OCI-LY7 (cell line): ENCODE measurements at regions not wholly inside any gene's neighbourhood (a gene's known extent, or its start where the extent isn't known, plus 50 kb on each side); places are given as distances from the start of the nearest gene placed in this dataset.

Source experiments
- BruUV-seq: library from RNA; stranded (reverse); fragments of 400-500 nt; replicated peaks from 2 replicates; lab custom pipeline; 2021; lab: Mats Ljungman, UMichigan
- CTCF ChIA-PET: fragments of 300-600 bp; sonication (Branson Sonifier 250); formaldehyde crosslinking; loops from one replicate; lab custom pipeline; 2022; ENCODE audit warnings: antibody characterized with exemption; ENCODE audit not compliant: unreplicated experiment; lab: Charles Lee
- POLR2A ChIA-PET: fragments of 300-600 bp; sonication (Branson Sonifier 250); formaldehyde crosslinking; loops from one replicate; lab custom pipeline; 2022; ENCODE audit warnings: antibody characterized with exemption; lab: Charles Lee
- DNase-seq: peaks from one replicate; pipeline ENCODE4 v3.0.0-alpha.2; 2015; ENCODE audit warnings: low spot score
- H2AFZ ChIP-seq: fragments of 200-600 bp; sonication (generic), shearing (Covaris generic); 2 replicates; pipeline ENCODE4 v1.6.1; 2014; ENCODE audit warnings: mild to moderate bottlenecking, antibody characterized with exemption, low read length, moderate library complexity
- H3K27ac ChIP-seq: fragments of 200-600 bp; sonication (generic); 2 replicates; pipeline ENCODE4 v1.5.1; 2014; ENCODE audit warnings: mixed run types, low read depth, mild to moderate bottlenecking, moderate library complexity, low read length, inconsistent platforms; ENCODE audit not compliant: poor library complexity, severe bottlenecking
- H3K36me3 ChIP-seq: fragments of 200-600 bp; sonication (generic); 2 replicates; pipeline ENCODE4 v1.6.1; 2014; ENCODE audit warnings: mild to moderate bottlenecking, antibody characterized with exemption, low read length, moderate library complexity, mixed read lengths; ENCODE audit not compliant: insufficient read depth
- H3K4me1 ChIP-seq: fragments of 200-600 bp; sonication (generic); 2 replicates; pipeline ENCODE4 v1.5.1; 2014; ENCODE audit warnings: mild to moderate bottlenecking, low read length; ENCODE audit not compliant: insufficient read depth, poor library complexity, severe bottlenecking
- H3K4me2 ChIP-seq: fragments of 200-600 bp; sonication (generic); 2 replicates; pipeline ENCODE4 v1.6.1; 2014; ENCODE audit warnings: mild to moderate bottlenecking, low read length
- H3K4me3 ChIP-seq: fragments of 200-600 bp; sonication (generic); 2 replicates; pipeline ENCODE4 v1.5.1; 2014; ENCODE audit warnings: mild to moderate bottlenecking, low read depth, low read length; ENCODE audit not compliant: poor library complexity, severe bottlenecking
- H3K79me2 ChIP-seq: fragments of 200-600 bp; sonication (generic); 2 replicates; pipeline ENCODE4 v1.6.1; 2016; ENCODE audit warnings: low read depth, mild to moderate bottlenecking, low read length, moderate library complexity, mixed read lengths; ENCODE audit not compliant: insufficient read depth
- H3K9me2 ChIP-seq: fragments of 200-600 bp; sonication (generic); 2 replicates; pipeline ENCODE4 v1.6.1; 2016; ENCODE audit warnings: mild to moderate bottlenecking, low read length, mixed read lengths; ENCODE audit not compliant: insufficient read depth
- H3K9me3 ChIP-seq: fragments of 200-600 bp; sonication (generic); 2 replicates; pipeline ENCODE4 v1.6.1; 2014; ENCODE audit warnings: mild to moderate bottlenecking, mixed run types, low read length, mixed read lengths
- H4K20me1 ChIP-seq: fragments of 200-600 bp; sonication (generic); 2 replicates; pipeline ENCODE4 v1.6.1; 2014; ENCODE audit warnings: mild to moderate bottlenecking, antibody characterized with exemption, low read length, moderate library complexity, mixed read lengths; ENCODE audit not compliant: insufficient read depth
- EZH2phosphoT487 ChIP-seq: fragments of 200-600 bp; sonication (generic); IDR thresholded peaks from 2 replicates; pipeline ENCODE4 v1.6.1; 2018; ENCODE audit warnings: low read depth, borderline replicate concordance, mild to moderate bottlenecking, mixed run types, antibody characterized with exemption, low read length, moderate library complexity, mixed read lengths
- intact Hi-C: fragments of 100-400 bp; cut with micrococcal nuclease; formaldehyde crosslinking; loops from one replicate; pipeline ENCODE4 v1.10.0; 2022; ENCODE audit not compliant: unreplicated experiment
- TF ChIP-seq, protein P1 (sequence below): fragments of 200-600 bp; sonication (generic); conservative IDR thresholded peaks from 2 replicates; pipeline ENCODE4 v1.5.1; 2014; ENCODE audit warnings: mild to moderate bottlenecking, antibody characterized with exemption, low read length, moderate library complexity, mixed read lengths

DNA sequence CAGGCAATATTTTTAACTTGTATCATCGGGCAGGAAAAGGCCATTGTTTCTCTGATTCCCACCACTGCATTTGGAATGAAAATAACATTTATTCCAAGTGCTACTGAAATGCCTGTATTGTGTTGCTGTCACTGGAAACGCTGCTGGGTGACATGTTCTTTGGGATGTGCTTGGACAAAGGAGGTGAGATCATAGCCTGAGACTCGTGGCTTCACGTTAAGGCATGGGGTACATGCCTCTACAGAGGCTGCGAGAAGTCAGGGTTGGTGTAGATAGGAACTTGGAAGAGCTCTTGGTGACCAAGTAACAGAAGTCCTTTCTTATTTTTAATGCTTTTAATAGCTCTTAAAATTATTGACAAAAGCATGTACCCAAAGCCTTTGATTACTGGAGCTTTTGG lies 58.8 kb upstream of the MAF start:
- Histone ChIP-seq H3K4me3 (no peak overlapping the region), H3K4me2 (no peak overlapping the region), H3K27ac (no peak overlapping the region), H4K20me1 (no peaks in the 10 kb centered on the region), H3K36me3 (no peaks in the 10 kb centered on the region), H3K9me3 (no peaks in the 10 kb centered on the region), H3K79me2 (no peaks in the 10 kb centered on the region), H2AFZ (no peak overlapping the region), H3K4me1 (no peaks in the 10 kb centered on the region), H3K9me2 (no peaks in the 10 kb centered on the region)
- no TSS peak for BruUV-seq
- intact Hi-C loops = no loop called here
- ChIA-PET CTCF (no interaction called here), POLR2A (no interaction called here)
- TF ChIP-seq, protein P1, sequence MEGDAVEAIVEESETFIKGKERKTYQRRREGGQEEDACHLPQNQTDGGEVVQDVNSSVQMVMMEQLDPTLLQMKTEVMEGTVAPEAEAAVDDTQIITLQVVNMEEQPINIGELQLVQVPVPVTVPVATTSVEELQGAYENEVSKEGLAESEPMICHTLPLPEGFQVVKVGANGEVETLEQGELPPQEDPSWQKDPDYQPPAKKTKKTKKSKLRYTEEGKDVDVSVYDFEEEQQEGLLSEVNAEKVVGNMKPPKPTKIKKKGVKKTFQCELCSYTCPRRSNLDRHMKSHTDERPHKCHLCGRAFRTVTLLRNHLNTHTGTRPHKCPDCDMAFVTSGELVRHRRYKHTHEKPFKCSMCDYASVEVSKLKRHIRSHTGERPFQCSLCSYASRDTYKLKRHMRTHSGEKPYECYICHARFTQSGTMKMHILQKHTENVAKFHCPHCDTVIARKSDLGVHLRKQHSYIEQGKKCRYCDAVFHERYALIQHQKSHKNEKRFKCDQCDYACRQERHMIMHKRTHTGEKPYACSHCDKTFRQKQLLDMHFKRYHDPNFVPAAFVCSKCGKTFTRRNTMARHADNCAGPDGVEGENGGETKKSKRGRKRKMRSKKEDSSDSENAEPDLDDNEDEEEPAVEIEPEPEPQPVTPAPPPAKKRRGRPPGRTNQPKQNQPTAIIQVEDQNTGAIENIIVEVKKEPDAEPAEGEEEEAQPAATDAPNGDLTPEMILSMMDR = no peak
- no peak for TF ChIP-seq EZH2phosphoT487
- DNase-seq = no peak

DNA sequence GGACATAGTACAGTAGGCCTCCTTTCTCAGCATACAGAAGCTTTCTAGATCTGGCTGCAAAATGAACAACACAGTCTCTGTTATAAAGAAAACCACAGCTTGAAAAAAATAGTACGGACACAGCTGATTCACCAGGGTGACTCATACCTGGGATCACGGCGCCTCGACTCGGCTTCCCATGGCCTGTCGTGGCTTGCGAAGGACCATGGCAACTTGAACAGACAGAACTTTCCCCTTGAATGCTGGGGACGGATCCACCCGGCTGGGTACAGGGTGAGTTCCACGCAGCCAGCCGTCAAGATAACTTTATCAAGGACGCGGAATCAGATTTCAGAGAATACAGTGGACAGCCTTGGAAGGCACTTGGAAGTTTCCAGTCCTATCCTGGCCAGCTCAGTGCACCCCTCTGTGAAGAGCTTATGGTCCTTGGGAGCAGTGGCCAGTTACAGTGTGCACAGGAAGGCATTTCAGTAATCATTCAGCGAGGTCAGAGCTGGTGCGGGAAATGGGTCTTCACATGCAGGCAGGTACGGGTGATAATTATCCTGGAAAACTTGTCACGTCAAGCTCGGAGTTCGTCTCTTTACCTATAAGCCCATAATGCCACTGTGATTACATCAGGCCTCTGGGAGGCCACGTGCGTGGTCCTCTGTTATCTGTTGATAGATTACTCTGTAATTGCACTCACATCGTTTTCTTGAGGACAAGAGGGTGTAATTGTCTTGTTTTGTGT lies 57.9 kb upstream of the MAF start:
- Histone ChIP-seq H3K9me3 (no peaks in the 10 kb centered on the region), H4K20me1 (no peaks in the 10 kb centered on the region), H2AFZ (no peak overlapping the region), H3K4me3 (no peak overlapping the region), H3K79me2 (no peaks in the 10 kb centered on the region), H3K36me3 (no peaks in the 10 kb centered on the region), H3K9me2 (no peaks in the 10 kb centered on the region), H3K27ac (no peak overlapping the region), H3K4me1 (no peaks in the 10 kb centered on the region), H3K4me2 (no peak overlapping the region)
- TF ChIP-seq EZH2phosphoT487 = no peak
- TF ChIP-seq, protein P1 = no peak
- intact Hi-C loops = no loop called here
- no TSS peak for BruUV-seq
- DNase-seq = no peak
- POLR2A ChIA-PET = interaction anchor here (0.7 kb wide), 1 partner anchor 20 kb away, joined by 3 read pairs; no protein-coding TSS in a partner anchor
- CTCF ChIA-PET = no interaction called here

DNA sequence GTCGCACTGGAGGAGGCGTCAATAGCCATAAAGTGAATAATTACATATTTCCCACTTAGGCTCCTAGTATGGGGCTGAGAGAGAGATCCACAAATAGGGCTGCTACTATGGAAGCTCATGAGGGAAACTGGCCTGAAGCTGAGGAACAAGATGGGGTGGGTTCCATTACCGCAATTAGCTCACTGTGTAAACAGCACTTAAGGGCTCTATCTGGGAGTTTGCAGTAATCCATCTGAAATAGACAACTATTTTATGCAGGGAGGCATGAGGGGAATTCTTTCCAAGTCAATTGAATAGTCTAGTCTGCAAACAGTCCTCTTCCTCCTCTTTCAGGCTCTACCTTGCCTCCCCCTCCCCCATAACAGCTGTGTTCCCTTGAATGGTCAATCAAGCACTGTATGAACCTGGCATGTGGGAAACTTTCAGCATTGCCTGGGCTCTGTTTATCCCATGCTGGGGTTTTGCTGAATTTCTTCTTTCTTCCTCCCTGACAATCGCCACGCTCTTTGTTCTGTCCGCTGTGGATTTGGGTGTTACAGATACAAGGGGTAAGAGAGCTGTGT lies 56.1 kb upstream of the MAF start:
- no peaks in the 10 kb centered on the region for H3K79me2 ChIP-seq
- no peak overlapping the region for H3K4me2 ChIP-seq
- H3K4me1 ChIP-seq = no peaks in the 10 kb centered on the region
- no TSS peak for BruUV-seq
- no peaks in the 10 kb centered on the region for H3K9me2 ChIP-seq
- CTCF ChIA-PET = no interaction called here
- intact Hi-C loops = no loop called here
- TF ChIP-seq, protein P1 = no peak
- TF ChIP-seq EZH2phosphoT487 = no peak
- no peak overlapping the region for H2AFZ ChIP-seq
- H3K9me3 ChIP-seq = no peaks in the 10 kb centered on the region
- no peak overlapping the region for H3K27ac ChIP-seq
- DNase-seq = no peak
- no peaks in the 10 kb centered on the region for H4K20me1 ChIP-seq
- POLR2A ChIA-PET = no interaction called here
- no peaks in the 10 kb centered on the region for H3K36me3 ChIP-seq
- H3K4me3 ChIP-seq = no peak overlapping the region
